IPS DF 6.9 (cell line): ENCODE measurements at regions not wholly inside any gene's neighbourhood (a gene's known extent, or its start where the extent isn't known, plus 50 kb on each side); places are given as distances from the start of the nearest gene placed in this dataset.
"Not testable (repeated sequence)": the region's sequence is repeated elsewhere in the genome, so short reads cannot be mapped to it uniquely, and the experiment has no call there.

Experiments used
- DNase-seq: peaks from one replicate; pipeline ENCODE4 v3.0.0-alpha.2; 2013; ENCODE audit warnings: low read depth, low spot score
- H3K27ac ChIP-seq: one replicate; pipeline ENCODE4 v1.5.1; 2013; ENCODE audit warnings: low read length, control low read depth
- H3K27me3 ChIP-seq: 2 replicates; pipeline ENCODE4 v1.6.1; 2013; ENCODE audit warnings: mild to moderate bottlenecking, low read length; ENCODE audit not compliant: control insufficient read depth, insufficient read depth
- H3K36me3 ChIP-seq: 2 replicates; pipeline ENCODE4 v1.6.1; 2013; ENCODE audit warnings: low read length; ENCODE audit not compliant: control insufficient read depth, insufficient read depth
- H3K4me1 ChIP-seq: 2 replicates; pipeline ENCODE4 v1.6.1; 2013; ENCODE audit warnings: low read length; ENCODE audit not compliant: control insufficient read depth, insufficient read depth
- H3K4me3 ChIP-seq: 2 replicates; pipeline ENCODE4 v1.5.1; 2013; ENCODE audit warnings: mild to moderate bottlenecking, low read length
- H3K9me3 ChIP-seq: 2 replicates; pipeline ENCODE4 v1.6.1; 2013; ENCODE audit warnings: low read length, inconsistent platforms; ENCODE audit not compliant: control insufficient read depth, insufficient read depth
- WGBS: extraction: QIAGEN DNeasy Blood & Tissue Kit; methylation state at CpG from one replicate; pipeline ENCODE4 v1.1.7; 2013; ENCODE audit warnings: mixed read lengths, missing lambda C conversion rate; ENCODE audit not compliant: insufficient read length, insufficient coverage; 5-methylcytosine and 5-hydroxymethylcytosine counted together

GRCh38 chr15:101953993-101954392 is 142.0 kb downstream of the OR4F15 start:
- H3K4me3 ChIP-seq, H3K27ac ChIP-seq, H3K27me3 ChIP-seq, DNase-seq, H3K4me1 ChIP-seq, H3K9me3 ChIP-seq, H3K36me3 ChIP-seq: not testable (repeated sequence)
- no CpG with 5 or more reads among the region's 7 CpGs for WGBS

DNA sequence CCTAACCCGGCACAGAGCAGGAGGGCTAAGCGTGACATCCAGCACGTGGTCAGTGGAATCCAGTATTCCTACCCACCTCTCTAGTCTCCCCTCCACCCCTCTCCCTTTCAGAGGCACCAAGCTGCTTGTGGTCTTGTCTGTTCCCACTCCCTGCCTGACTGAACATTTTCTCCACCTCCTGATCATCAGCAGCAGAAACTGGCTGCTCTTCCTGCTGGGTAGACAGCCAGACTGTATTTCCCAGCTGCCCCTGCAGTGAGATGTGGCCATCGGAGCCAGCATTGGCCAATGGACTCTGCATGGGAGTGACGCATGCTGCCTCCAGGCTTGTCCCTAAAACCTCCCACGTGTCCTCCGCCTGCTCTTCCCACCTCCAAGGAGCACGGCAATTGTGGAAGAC is 143.8 kb downstream of the OR4F15 start:
- DNase-seq, result not testable (repeated sequence)

DNA sequence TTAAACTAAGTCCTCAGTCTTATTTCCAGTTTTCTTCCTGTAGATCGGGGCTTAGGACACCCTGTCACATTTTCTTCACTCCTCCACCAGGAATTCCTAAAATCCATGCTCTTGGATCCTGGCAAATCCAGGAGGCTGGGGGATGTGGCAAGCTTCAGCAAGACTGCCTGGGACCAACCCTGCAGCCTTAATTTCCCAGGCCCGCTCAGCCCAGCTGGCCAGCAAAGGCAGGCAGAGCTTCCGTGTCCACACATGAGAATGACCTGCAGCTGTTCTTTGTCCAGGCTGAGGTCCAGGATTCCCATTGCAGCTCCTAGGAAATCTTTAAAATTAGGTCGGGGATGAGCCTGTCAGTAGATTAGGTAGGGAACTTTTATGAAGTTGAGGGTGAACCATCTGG is 146.7 kb downstream of the OR4F15 start:
- not testable (repeated sequence) for DNase-seq, H3K4me3 ChIP-seq, H3K27me3 ChIP-seq, H3K9me3 ChIP-seq, H3K36me3 ChIP-seq, H3K4me1 ChIP-seq, H3K27ac ChIP-seq
- WGBS, result no CpG with 5 or more reads among the region's 4 CpGs

More for the DNA sequence above, 143.8 kb downstream of the OR4F15 start:
- no CpG with 5 or more reads among the region's 8 CpGs for WGBS
- not testable (repeated sequence) for H3K27me3 ChIP-seq, H3K4me1 ChIP-seq, H3K4me3 ChIP-seq, H3K27ac ChIP-seq, H3K9me3 ChIP-seq, H3K36me3 ChIP-seq

GRCh38 chr15:101961263-101961662 is 149.3 kb downstream of the OR4F15 start:
- peak overlapping the region; percentile 78; the same call in 1 of the 2 replicates for H3K4me3 ChIP-seq
- no CpG with 5 or more reads among the region's 48 CpGs for WGBS
- H3K27ac ChIP-seq, H3K36me3 ChIP-seq, H3K4me1 ChIP-seq, H3K27me3 ChIP-seq, H3K9me3 ChIP-seq: not testable (repeated sequence)
- peak; percentile 2 for DNase-seq

DNA sequence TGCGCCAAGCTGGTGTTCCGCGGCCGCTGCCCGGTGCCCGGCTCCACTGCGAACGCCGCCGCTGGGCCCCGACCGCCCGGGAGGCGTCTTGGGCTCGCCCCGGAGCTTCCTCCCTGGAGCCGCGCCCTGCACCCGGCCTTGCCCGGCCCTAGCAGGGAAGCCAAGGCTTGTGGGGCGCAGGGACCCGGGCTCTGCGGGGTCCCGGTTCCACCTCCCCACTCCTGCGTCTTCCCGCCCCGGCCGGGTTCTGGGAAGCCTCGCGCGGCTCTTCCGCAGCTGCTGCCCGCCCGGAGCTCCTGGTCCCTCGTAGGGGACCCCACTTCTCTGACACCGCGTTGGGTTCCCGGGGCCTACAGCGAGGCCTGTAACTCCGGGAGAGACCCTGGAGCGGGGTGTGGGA is 149.8 kb downstream of the OR4F15 start:
- H3K27ac ChIP-seq, result not testable (repeated sequence)
- peak overlapping the region; percentile 42; the same call in 1 of the 2 replicates for H3K4me3 ChIP-seq

DNA sequence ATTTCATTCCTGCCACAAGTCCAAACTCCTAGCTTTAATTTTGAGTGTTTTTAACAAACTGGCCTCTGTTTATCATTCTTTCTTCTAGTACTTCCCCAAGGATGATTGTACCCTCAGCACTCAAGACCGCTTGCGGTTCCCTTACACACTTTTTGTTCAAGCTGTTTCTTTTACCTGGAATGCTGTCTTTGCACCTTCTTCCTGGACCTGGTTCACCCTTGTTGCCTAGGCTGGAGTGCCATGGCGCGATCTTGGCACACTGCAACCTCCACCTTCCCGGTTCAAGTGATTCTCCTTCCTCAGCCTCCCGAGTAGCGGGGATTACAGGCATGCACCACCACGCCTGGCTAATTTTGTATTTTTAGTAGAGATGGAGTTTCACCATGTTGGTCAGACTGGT is 151.7 kb downstream of the OR4F15 start:
- H3K36me3 ChIP-seq, H3K4me1 ChIP-seq, H3K27ac ChIP-seq, H3K27me3 ChIP-seq, DNase-seq, H3K9me3 ChIP-seq, H3K4me3 ChIP-seq: not testable (repeated sequence)
- WGBS, result no CpG with 5 or more reads among the region's 8 CpGs

More for the DNA sequence above, 149.8 kb downstream of the OR4F15 start:
- not testable (repeated sequence) for H3K4me1 ChIP-seq, H3K9me3 ChIP-seq, H3K27me3 ChIP-seq, H3K36me3 ChIP-seq, DNase-seq
- no CpG with 5 or more reads among the region's 41 CpGs for whole genome bisulfite sequencing

GRCh38 chr15:101965353-101965752 is 153.4 kb downstream of the OR4F15 start:
- not testable (repeated sequence) for H3K4me3 ChIP-seq, H3K27me3 ChIP-seq, H3K36me3 ChIP-seq, H3K4me1 ChIP-seq, DNase-seq, H3K27ac ChIP-seq, H3K9me3 ChIP-seq
- no CpG with 5 or more reads among the region's 2 CpGs for WGBS

- WGBS, result no CpG with 5 or more reads among the region's 8 CpGs
- not testable (repeated sequence) for DNase-seq
Observed at GRCh38 chr15:101965860-101966259, 153.9 kb downstream of the OR4F15 start.

GRCh38 chr15:101967364-101967763 is 155.4 kb downstream of the OR4F15 start:
- not testable (repeated sequence) for H3K4me1 ChIP-seq, DNase-seq, H3K27ac ChIP-seq, H3K9me3 ChIP-seq, H3K4me3 ChIP-seq, H3K36me3 ChIP-seq, H3K27me3 ChIP-seq
- WGBS, result no CpG with 5 or more reads among the region's 5 CpGs

More at GRCh38 chr15:101965860-101966259, 153.9 kb downstream of the OR4F15 start:
- H3K4me1 ChIP-seq, H3K9me3 ChIP-seq, H3K27me3 ChIP-seq, H3K27ac ChIP-seq, H3K36me3 ChIP-seq, H3K4me3 ChIP-seq: not testable (repeated sequence)

- H3K4me3 ChIP-seq, H3K27me3 ChIP-seq, H3K36me3 ChIP-seq, DNase-seq, H3K9me3 ChIP-seq, H3K27ac ChIP-seq, H3K4me1 ChIP-seq: not testable (repeated sequence)
- no CpG with 5 or more reads among the region's 6 CpGs for WGBS
Observed at GRCh38 chr15:101970605-101971004, 158.6 kb downstream of the OR4F15 start.

- not testable (repeated sequence) for H3K36me3 ChIP-seq, H3K4me3 ChIP-seq, H3K9me3 ChIP-seq, H3K27ac ChIP-seq, H3K4me1 ChIP-seq, DNase-seq, H3K27me3 ChIP-seq
- no CpG with 5 or more reads among the region's 8 CpGs for WGBS
Observed at GRCh38 chr15:101977281-101977680, 165.3 kb downstream of the OR4F15 start.
